SK-N-SH treated with all-trans-retinoic acid at 6 μM for 48 hours (cell line): ENCODE measurements at regions not wholly inside any gene's neighbourhood (a gene's known extent, or its start where the extent isn't known, plus 50 kb on each side); places are given as distances from the start of the nearest gene placed in this dataset.
A peak's percentile ranks its signal among the peaks of the same experiment; 100 is the strongest.

Experiments
- ATAC-seq: fragments of 200-7000 bp; cut with Tn5 transposase; 3 replicates; pipeline ENCODE4 v1.9.1; 2020; ENCODE audit warnings: mild to moderate bottlenecking, moderate library complexity
- BACH2 ChIP-seq: fragments of 250-450 bp; sonication (Bioruptor Pico); IDR thresholded peaks from 2 replicates; pipeline ENCODE4 v1.9.0; 2021; ENCODE audit warnings: mild to moderate bottlenecking, borderline replicate concordance
- CSDC2 ChIP-seq: fragments of 250-450 bp; sonication (Bioruptor Pico); IDR thresholded peaks from 2 replicates; pipeline ENCODE4 v1.5.0; 2020; ENCODE audit warnings: mild to moderate bottlenecking, moderate library complexity
- GLIS3 ChIP-seq: fragments of 250-450 bp; sonication (Bioruptor Pico); IDR thresholded peaks from 2 replicates; pipeline ENCODE4 v1.5.0; 2020; ENCODE audit warnings: mild to moderate bottlenecking, moderate library complexity
- ISL1 ChIP-seq: fragments of 250-450 bp; sonication (Bioruptor Pico); IDR thresholded peaks from 2 replicates; pipeline ENCODE4 v2.1.2; 2022; ENCODE audit warnings: mild to moderate bottlenecking, moderate library complexity
- OSR1 ChIP-seq: fragments of 250-450 bp; sonication (Bioruptor Pico); IDR thresholded peaks from 2 replicates; pipeline ENCODE4 v1.8.0; 2022; ENCODE audit warnings: moderate library complexity, mild to moderate bottlenecking, inconsistent platforms
- POU6F1 ChIP-seq: fragments of 250-450 bp; sonication (Bioruptor Pico); IDR thresholded peaks from 2 replicates; pipeline ENCODE4 v1.8.0; 2021; ENCODE audit warnings: low read depth, mild to moderate bottlenecking, moderate library complexity, borderline replicate concordance
- PPARA ChIP-seq: fragments of 250-450 bp; sonication (Bioruptor Pico); IDR thresholded peaks from 2 replicates; pipeline ENCODE4 v1.5.0; 2020; ENCODE audit warnings: mild to moderate bottlenecking, borderline replicate concordance
- RARB ChIP-seq: fragments of 250-450 bp; sonication (Bioruptor Pico); IDR thresholded peaks from 2 replicates; pipeline ENCODE4 v1.8.0; 2021; ENCODE audit warnings: mild to moderate bottlenecking, moderate library complexity
- SNAI2 ChIP-seq: fragments of 250-450 bp; sonication (Bioruptor Pico); IDR thresholded peaks from 2 replicates; pipeline ENCODE4 v1.5.0; 2020; ENCODE audit warnings: mild to moderate bottlenecking, moderate library complexity
- TCF4 ChIP-seq: fragments of 250-450 bp; sonication (Bioruptor Pico); IDR thresholded peaks from 2 replicates; pipeline ENCODE4 v1.8.0; 2021; ENCODE audit warnings: mild to moderate bottlenecking, moderate library complexity, borderline replicate concordance
- TOX ChIP-seq: fragments of 250-450 bp; sonication (Bioruptor Pico); IDR thresholded peaks from 2 replicates; pipeline ENCODE4 v1.8.0; 2021; ENCODE audit warnings: mild to moderate bottlenecking, moderate library complexity, borderline replicate concordance
- TSHZ2 ChIP-seq: fragments of 250-450 bp; sonication (Bioruptor Pico); IDR thresholded peaks from 2 replicates; pipeline ENCODE4 v1.5.0; 2020; ENCODE audit warnings: mild to moderate bottlenecking, moderate library complexity
- ZC3H10 ChIP-seq: fragments of 250-450 bp; sonication (Bioruptor Pico); IDR thresholded peaks from 2 replicates; pipeline ENCODE4 v1.5.1; 2021; ENCODE audit warnings: mild to moderate bottlenecking, moderate library complexity
- ZFP3 ChIP-seq: fragments of 250-450 bp; sonication (Bioruptor Pico); IDR thresholded peaks from 2 replicates; pipeline ENCODE4 v1.5.0; 2020; ENCODE audit warnings: mild to moderate bottlenecking, moderate library complexity
- ZFP30 ChIP-seq: fragments of 450-650 bp; formaldehyde crosslinking; IDR thresholded peaks from 2 replicates; pipeline ENCODE4 v1.5.0; 2022; ENCODE audit warnings: mild to moderate bottlenecking, moderate library complexity
- ZNF565 ChIP-seq: fragments of 450-650 bp; formaldehyde crosslinking; conservative IDR thresholded peaks from 2 replicates; pipeline ENCODE4 v1.5.0; 2020; ENCODE audit warnings: low read depth, mild to moderate bottlenecking, moderate library complexity
- ZNF70 ChIP-seq: fragments of 450-650 bp; formaldehyde crosslinking; IDR thresholded peaks from 2 replicates; pipeline ENCODE4 v1.5.0; 2020; ENCODE audit warnings: mild to moderate bottlenecking, moderate library complexity
- ZNF8 ChIP-seq: fragments of 450-650 bp; formaldehyde crosslinking; IDR thresholded peaks from 2 replicates; pipeline ENCODE4 v1.5.0; 2020; ENCODE audit warnings: mild to moderate bottlenecking, moderate library complexity
- TF ChIP-seq, protein P1 (sequence below): fragments of 250-450 bp; sonication (Bioruptor Pico); IDR thresholded peaks from 2 replicates; pipeline ENCODE4 v1.8.0; 2020; ENCODE audit warnings: mild to moderate bottlenecking, moderate library complexity, borderline replicate concordance
- TF ChIP-seq, protein P2 (sequence below): fragments of 250-450 bp; sonication (Bioruptor Pico); IDR thresholded peaks from 2 replicates; pipeline ENCODE4 v1.5.1; 2020; ENCODE audit warnings: low read depth, mild to moderate bottlenecking, moderate library complexity

GRCh38 chr3:107983247-107983646, 107.6 kb downstream of the CD47 start:
- ATAC-seq, result no peak
- no peak for TF ChIP-seq ZNF8
- no peak for TF ChIP-seq PPARA (CRISPR knock-in tag)
- TF ChIP-seq ISL1 (CRISPR knock-in tag), result no peak
- no peak for TF ChIP-seq TOX (CRISPR knock-in tag)
- TF ChIP-seq ZNF70 (CRISPR knock-in tag), result no peak
- TF ChIP-seq CSDC2 (CRISPR knock-in tag), result no peak
- no peak for TF ChIP-seq TCF4 (CRISPR knock-in tag)
- TF ChIP-seq POU6F1 (CRISPR knock-in tag), result no peak
- no peak for TF ChIP-seq ZNF565 (CRISPR knock-in tag)
- TF ChIP-seq, protein P1, sequence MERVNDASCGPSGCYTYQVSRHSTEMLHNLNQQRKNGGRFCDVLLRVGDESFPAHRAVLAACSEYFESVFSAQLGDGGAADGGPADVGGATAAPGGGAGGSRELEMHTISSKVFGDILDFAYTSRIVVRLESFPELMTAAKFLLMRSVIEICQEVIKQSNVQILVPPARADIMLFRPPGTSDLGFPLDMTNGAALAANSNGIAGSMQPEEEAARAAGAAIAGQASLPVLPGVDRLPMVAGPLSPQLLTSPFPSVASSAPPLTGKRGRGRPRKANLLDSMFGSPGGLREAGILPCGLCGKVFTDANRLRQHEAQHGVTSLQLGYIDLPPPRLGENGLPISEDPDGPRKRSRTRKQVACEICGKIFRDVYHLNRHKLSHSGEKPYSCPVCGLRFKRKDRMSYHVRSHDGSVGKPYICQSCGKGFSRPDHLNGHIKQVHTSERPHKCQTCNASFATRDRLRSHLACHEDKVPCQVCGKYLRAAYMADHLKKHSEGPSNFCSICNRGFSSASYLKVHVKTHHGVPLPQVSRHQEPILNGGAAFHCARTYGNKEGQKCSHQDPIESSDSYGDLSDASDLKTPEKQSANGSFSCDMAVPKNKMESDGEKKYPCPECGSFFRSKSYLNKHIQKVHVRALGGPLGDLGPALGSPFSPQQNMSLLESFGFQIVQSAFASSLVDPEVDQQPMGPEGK (CRISPR knock-in tag), result no peak
- TF ChIP-seq RARB (CRISPR knock-in tag), result no peak
- TF ChIP-seq, protein P2, sequence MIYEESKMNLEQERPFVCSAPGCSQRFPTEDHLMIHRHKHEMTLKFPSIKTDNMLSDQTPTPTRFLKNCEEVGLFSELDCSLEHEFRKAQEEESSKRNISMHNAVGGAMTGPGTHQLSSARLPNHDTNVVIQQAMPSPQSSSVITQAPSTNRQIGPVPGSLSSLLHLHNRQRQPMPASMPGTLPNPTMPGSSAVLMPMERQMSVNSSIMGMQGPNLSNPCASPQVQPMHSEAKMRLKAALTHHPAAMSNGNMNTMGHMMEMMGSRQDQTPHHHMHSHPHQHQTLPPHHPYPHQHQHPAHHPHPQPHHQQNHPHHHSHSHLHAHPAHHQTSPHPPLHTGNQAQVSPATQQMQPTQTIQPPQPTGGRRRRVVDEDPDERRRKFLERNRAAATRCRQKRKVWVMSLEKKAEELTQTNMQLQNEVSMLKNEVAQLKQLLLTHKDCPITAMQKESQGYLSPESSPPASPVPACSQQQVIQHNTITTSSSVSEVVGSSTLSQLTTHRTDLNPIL (CRISPR knock-in tag), result no peak
- TF ChIP-seq ZFP3 (CRISPR knock-in tag), result no peak
- no peak for TF ChIP-seq ZC3H10
- no peak for TF ChIP-seq TSHZ2
- TF ChIP-seq BACH2, result no peak
- no peak for TF ChIP-seq GLIS3 (CRISPR knock-in tag)

DNA sequence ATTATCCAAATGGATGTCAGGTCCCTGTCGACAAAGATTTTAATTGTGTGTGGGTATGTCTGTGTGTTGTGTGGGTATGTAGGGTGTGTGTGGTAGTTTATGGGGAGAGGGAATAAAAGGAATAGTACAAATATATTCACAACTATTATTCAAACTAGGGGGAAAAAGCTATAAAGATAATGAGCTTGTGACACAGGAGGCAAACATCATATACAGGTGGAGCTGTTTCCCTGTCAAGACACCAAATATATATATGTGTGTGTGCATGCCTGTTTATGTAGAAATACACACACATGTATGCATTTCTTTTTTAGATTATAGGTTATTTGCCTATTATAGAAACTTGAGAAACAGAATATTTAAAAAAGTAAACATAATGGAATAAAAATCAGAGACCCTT, 108.7 kb downstream of the CD47 start:
- no peak; the same call in 2 of the 3 replicates for ATAC-seq
- TF ChIP-seq ZFP3 (CRISPR knock-in tag), result no peak
- no peak for TF ChIP-seq TOX (CRISPR knock-in tag)
- no peak for TF ChIP-seq SNAI2 (CRISPR knock-in tag)
- TF ChIP-seq PPARA (CRISPR knock-in tag), result no peak
- TF ChIP-seq GLIS3 (CRISPR knock-in tag), result no peak
- TF ChIP-seq ZFP30 (CRISPR knock-in tag), result no peak
- no peak for TF ChIP-seq BACH2
- no peak for TF ChIP-seq ZC3H10
- no peak for TF ChIP-seq OSR1 (CRISPR knock-in tag)
- TF ChIP-seq, all 23 proteins: peak for 0

DNA sequence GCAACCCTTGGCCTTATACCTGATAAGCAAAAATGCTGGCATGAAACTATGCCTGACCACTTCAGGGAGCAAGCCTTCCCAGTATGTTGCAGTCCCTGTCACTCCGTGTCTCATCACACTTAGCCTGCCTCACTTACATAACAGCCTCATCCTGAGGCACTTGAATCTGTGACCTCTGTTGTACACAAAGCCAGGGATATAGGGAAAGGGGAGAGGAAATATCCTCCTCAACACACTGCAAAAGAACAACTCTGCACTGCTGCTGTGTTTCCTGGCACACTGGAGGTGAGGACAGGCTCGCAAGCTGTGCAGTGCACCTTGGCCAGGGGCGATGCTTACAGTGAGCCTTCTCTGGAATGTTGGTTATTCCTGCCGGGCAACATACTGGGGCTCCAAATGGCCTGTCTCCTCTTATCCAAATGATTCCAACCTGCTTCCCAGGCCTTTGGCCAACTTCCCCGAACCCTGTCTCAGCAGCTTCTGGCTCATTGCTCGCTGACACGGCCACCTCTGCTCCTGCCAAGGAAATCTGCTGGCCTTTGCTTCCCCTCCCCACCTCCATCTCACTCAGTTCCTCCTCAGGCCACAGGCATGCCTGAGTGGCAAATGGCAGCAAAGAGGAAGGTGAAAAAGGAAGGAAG, 109.2 kb downstream of the CD47 start:
- ATAC-seq, result peak; percentile 86
- TF ChIP-seq ISL1 (CRISPR knock-in tag) (no peak), ZNF565 (CRISPR knock-in tag) (no peak), TSHZ2 (no peak)
